ENCODE measurements at regions not wholly inside any gene's neighbourhood (a gene's known extent, or its start where the extent isn't known, plus 50 kb on each side); places are given as distances from the start of the nearest gene placed in this dataset.

DNA sequence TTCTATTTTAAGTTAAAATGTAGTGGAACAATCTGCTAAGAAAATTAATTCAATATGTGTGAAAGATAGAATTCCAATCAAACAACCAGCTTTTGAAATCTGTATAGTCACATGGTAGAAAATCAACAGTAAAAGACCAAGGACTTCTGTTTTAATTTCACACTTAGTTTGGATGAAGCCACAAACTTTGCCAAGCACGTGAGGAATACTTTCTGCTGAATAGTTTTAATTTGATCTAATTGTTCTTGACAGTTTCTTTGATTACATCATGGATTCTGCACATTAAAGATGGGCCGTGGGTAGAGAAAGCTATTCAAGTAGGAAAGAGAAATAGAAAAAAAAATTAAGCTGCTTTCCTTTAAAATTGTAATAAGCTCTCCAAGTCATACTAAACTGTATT lies 137.9 kb upstream of the FAM241A start:
- Histone ChIP-seq H4K20me1 (ENCODE audit: insufficient read depth, low read length) (no peaks in the 10 kb centered on the region), H3K9me3 (replicated peaks; ENCODE audit: insufficient read depth, low read length) (no peaks in the 10 kb centered on the region), H3F3A (ENCODE audit: insufficient read depth, low read length) (no peaks in the 10 kb centered on the region), H2AFZ (ENCODE audit: low read length) (no peak overlapping the region), H3K9me2 (replicated peaks; ENCODE audit: insufficient read depth, low read length) (no peaks in the 10 kb centered on the region), H3K4me3 (ENCODE audit: low read length) (no peak overlapping the region), H3K27ac (ENCODE audit: low read length) (no peak overlapping the region), H3K27me3 (replicated peaks; ENCODE audit: insufficient read depth, low read length) (no peaks in the 10 kb centered on the region), H3K4me2 (ENCODE audit: low read depth, low read length) (no peak overlapping the region), H3K4me1 (ENCODE audit: low read length) (no peaks in the 10 kb centered on the region), H3K79me2 (ENCODE audit: low read length) (no peaks in the 10 kb centered on the region), H3K9ac (ENCODE audit: low read length) (no peak overlapping the region), H3K36me3 (replicated peaks; ENCODE audit: insufficient read depth, low read length) (no peaks in the 10 kb centered on the region)
- TF ChIP-seq, protein P1, sequence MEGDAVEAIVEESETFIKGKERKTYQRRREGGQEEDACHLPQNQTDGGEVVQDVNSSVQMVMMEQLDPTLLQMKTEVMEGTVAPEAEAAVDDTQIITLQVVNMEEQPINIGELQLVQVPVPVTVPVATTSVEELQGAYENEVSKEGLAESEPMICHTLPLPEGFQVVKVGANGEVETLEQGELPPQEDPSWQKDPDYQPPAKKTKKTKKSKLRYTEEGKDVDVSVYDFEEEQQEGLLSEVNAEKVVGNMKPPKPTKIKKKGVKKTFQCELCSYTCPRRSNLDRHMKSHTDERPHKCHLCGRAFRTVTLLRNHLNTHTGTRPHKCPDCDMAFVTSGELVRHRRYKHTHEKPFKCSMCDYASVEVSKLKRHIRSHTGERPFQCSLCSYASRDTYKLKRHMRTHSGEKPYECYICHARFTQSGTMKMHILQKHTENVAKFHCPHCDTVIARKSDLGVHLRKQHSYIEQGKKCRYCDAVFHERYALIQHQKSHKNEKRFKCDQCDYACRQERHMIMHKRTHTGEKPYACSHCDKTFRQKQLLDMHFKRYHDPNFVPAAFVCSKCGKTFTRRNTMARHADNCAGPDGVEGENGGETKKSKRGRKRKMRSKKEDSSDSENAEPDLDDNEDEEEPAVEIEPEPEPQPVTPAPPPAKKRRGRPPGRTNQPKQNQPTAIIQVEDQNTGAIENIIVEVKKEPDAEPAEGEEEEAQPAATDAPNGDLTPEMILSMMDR (IDR thresholded peaks at IDR 0.05; ENCODE audit: low read length) = no peak
- TF ChIP-seq EZH2phosphoT487 (IDR thresholded peaks at IDR 0.05; ENCODE audit: low read length) (no peak), EZH2 (optimal IDR thresholded peaks at IDR 0.05; ENCODE audit: low read depth, low read length) (no peak)
- no peak for DNase-seq

- Histone ChIP-seq H3K27me3 (replicated peaks; ENCODE audit: insufficient read depth, low read length) (no peaks in the 10 kb centered on the region), H3K4me1 (ENCODE audit: low read length) (no peaks in the 10 kb centered on the region), H4K20me1 (ENCODE audit: insufficient read depth, low read length) (no peaks in the 10 kb centered on the region), H3K36me3 (replicated peaks; ENCODE audit: insufficient read depth, low read length) (no peaks in the 10 kb centered on the region), H3K9ac (ENCODE audit: low read length) (no peak overlapping the region), H3K79me2 (ENCODE audit: low read length) (no peaks in the 10 kb centered on the region), H3K27ac (ENCODE audit: low read length) (no peak overlapping the region), H3K4me3 (ENCODE audit: low read length) (no peak overlapping the region), H3K9me3 (replicated peaks; ENCODE audit: insufficient read depth, low read length) (no peaks in the 10 kb centered on the region), H3F3A (ENCODE audit: insufficient read depth, low read length) (no peaks in the 10 kb centered on the region), H2AFZ (ENCODE audit: low read length) (no peak overlapping the region), H3K4me2 (ENCODE audit: low read depth, low read length) (no peak overlapping the region), H3K9me2 (replicated peaks; ENCODE audit: insufficient read depth, low read length) (no peaks in the 10 kb centered on the region)
- DNase-seq = no peak
- TF ChIP-seq EZH2 (optimal IDR thresholded peaks at IDR 0.05; ENCODE audit: low read depth, low read length) (no peak), EZH2phosphoT487 (IDR thresholded peaks at IDR 0.05; ENCODE audit: low read length) (no peak)
- TF ChIP-seq, protein P1 (IDR thresholded peaks at IDR 0.05; ENCODE audit: low read length) = no peak
Observed at GRCh38 chr4:112015960-112016359, 129.3 kb upstream of the FAM241A start.

GRCh38 chr4:112023402-112023950 lies 121.8 kb upstream of the FAM241A start:
- Histone ChIP-seq H3K4me3 (ENCODE audit: low read length) (no peak overlapping the region), H3K79me2 (ENCODE audit: low read length) (no peaks in the 10 kb centered on the region), H3K4me2 (ENCODE audit: low read depth, low read length) (no peak overlapping the region), H3K9ac (ENCODE audit: low read length) (no peak overlapping the region), H3K4me1 (ENCODE audit: low read length) (no peaks in the 10 kb centered on the region), H3K27ac (ENCODE audit: low read length) (no peak overlapping the region), H3K27me3 (replicated peaks; ENCODE audit: insufficient read depth, low read length) (no peaks in the 10 kb centered on the region), H2AFZ (ENCODE audit: low read length) (no peak overlapping the region), H3F3A (ENCODE audit: insufficient read depth, low read length) (no peaks in the 10 kb centered on the region), H3K9me3 (replicated peaks; ENCODE audit: insufficient read depth, low read length) (no peaks in the 10 kb centered on the region), H4K20me1 (ENCODE audit: insufficient read depth, low read length) (no peaks in the 10 kb centered on the region), H3K9me2 (replicated peaks; ENCODE audit: insufficient read depth, low read length) (no peaks in the 10 kb centered on the region), H3K36me3 (replicated peaks; ENCODE audit: insufficient read depth, low read length) (no peaks in the 10 kb centered on the region)
- no peak for DNase-seq
- TF ChIP-seq EZH2phosphoT487 (IDR thresholded peaks at IDR 0.05; ENCODE audit: low read length) (no peak), EZH2 (optimal IDR thresholded peaks at IDR 0.05; ENCODE audit: low read depth, low read length) (no peak)
- TF ChIP-seq, protein P1 (IDR thresholded peaks at IDR 0.05; ENCODE audit: low read length) = no peak

Measured in MM.1S (cell line).